Caco-2 (cell line): ENCODE measurements at regions not wholly inside any gene's neighbourhood (a gene's known extent, or its start where the extent isn't known, plus 50 kb on each side); places are given as distances from the start of the nearest gene placed in this dataset.

Source experiments
- BruUV-seq: library from RNA; stranded (reverse); fragments of 400-500 nt; replicated peaks from 2 replicates; lab custom pipeline; 2021; lab: Mats Ljungman, UMichigan
- CTCF ChIA-PET: fragments of 300-600 bp; sonication (Branson Sonifier 250); formaldehyde crosslinking; loops from one replicate; lab custom pipeline; 2022; ENCODE audit warnings: antibody characterized with exemption; lab: Charles Lee
- POLR2A ChIA-PET: fragments of 300-600 bp; sonication (Branson Sonifier 250); formaldehyde crosslinking; loops from one replicate; lab custom pipeline; 2022; ENCODE audit warnings: antibody characterized with exemption; lab: Charles Lee
- DNase-seq, 2 experiments: peaks; one replicate each; pipeline versions ENCODE4 v3.0.0 to v3.0.0-alpha.2; 2020 to 2022
- H3K27me3 ChIP-seq: replicated peaks from 2 replicates; pipeline ENCODE4 v1.6.0; 2011; ENCODE audit warnings: low read length; ENCODE audit not compliant: control insufficient read depth, insufficient read depth
- H3K36me3 ChIP-seq: 2 replicates; pipeline ENCODE4 v1.5.1; 2011; ENCODE audit warnings: low read length; ENCODE audit not compliant: control insufficient read depth, insufficient read depth
- H3K4me1 ChIP-seq: fragments of 250-450 bp; sonication (Bioruptor Pico); 2 replicates; pipeline ENCODE4 v1.5.1; 2020; ENCODE audit warnings: mild to moderate bottlenecking
- H3K4me3 ChIP-seq: 2 replicates; pipeline ENCODE4 v1.5.1; 2011; ENCODE audit warnings: low read depth, mild to moderate bottlenecking, control low read depth, low read length
- H3K9me3 ChIP-seq: fragments of 250-450 bp; sonication (Bioruptor Pico); 2 replicates; pipeline ENCODE4 v1.5.1; 2020; ENCODE audit warnings: mild to moderate bottlenecking, moderate library complexity
- H3K27ac Mint-ChIP-seq: one replicate; pipeline ENCODE4 v1.8.0; 2022; ENCODE audit warnings: mixed read lengths; ENCODE audit not compliant: unreplicated experiment
- H3K27me3 Mint-ChIP-seq: one replicate; pipeline ENCODE4 v1.8.0; 2022; ENCODE audit warnings: mixed read lengths; ENCODE audit not compliant: insufficient read depth, unreplicated experiment
- H3K36me3 Mint-ChIP-seq: one replicate; pipeline ENCODE4 v1.8.0; 2022; ENCODE audit warnings: mild to moderate bottlenecking, mixed read lengths; ENCODE audit not compliant: insufficient read depth, unreplicated experiment
- H3K4me1 Mint-ChIP-seq: one replicate; pipeline ENCODE4 v1.8.0; 2022; ENCODE audit warnings: low read depth, mixed read lengths; ENCODE audit not compliant: unreplicated experiment
- H3K4me3 Mint-ChIP-seq: one replicate; pipeline ENCODE4 v1.8.0; 2022; ENCODE audit warnings: mild to moderate bottlenecking, moderate library complexity, mixed read lengths; ENCODE audit not compliant: unreplicated experiment
- H3K9me3 Mint-ChIP-seq: one replicate; pipeline ENCODE4 v1.8.0; 2022; ENCODE audit warnings: mixed read lengths; ENCODE audit not compliant: unreplicated experiment
- intact Hi-C: fragments of 100-400 bp; cut with micrococcal nuclease; formaldehyde crosslinking; loops from one replicate; pipeline ENCODE4 v1.10.0; 2022; ENCODE audit not compliant: unreplicated experiment
- TF ChIP-seq, protein P1 (sequence below), 2 experiments: fragments of 200-600 bp in 1 of 2; IDR thresholded peaks; 1 replicate in 1 of 2; 2 replicates in 1 of 2; pipeline versions ENCODE4 v1.5.1 to v1.8.0; 2011 to 2022; ENCODE audit warnings: antibody characterized with exemption in 1 of 2, control low read depth in 1 of 2, inconsistent platforms in 1 of 2, low read depth in 1 of 2, low read length in 1 of 2, mild to moderate bottlenecking in 1 of 2, moderate library complexity in 1 of 2; ENCODE audit not compliant: insufficient read depth in 1 of 2, severe bottlenecking in 1 of 2, unreplicated experiment in 1 of 2

DNA sequence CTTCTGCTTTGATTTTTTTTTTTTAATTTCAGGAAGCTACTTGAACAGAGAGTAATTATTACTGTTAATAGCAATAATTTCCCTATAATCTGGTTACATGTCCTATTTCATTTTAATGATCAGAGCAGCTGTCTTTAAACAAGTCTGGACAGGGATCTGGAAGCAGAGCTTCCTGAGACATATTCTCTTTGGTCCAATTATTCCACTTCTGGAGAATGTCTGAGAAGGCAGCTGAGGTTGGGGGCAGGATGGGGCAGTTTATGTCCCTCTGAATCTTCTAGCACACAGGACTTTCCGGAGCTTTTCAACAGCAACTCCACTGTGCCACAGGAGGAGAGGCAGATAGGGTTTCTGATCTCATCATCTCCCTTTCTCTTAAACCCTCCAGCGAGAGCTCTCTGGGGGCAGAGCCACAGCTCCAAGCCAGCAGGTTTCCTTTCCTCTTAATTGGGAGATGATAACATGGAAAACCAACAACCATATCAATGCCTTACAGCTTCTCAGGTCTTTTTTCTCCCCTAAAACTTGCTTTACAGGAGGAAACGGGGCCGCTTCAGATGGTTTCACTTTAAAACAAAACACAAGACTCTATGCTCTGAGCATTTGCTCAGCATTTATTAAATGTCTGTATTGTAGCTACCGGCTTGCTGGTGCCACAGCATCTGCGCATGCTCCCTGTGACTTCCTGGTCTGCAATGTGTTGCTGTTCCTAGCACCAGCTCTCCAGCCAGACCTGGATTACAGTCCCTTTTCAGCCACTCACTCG lies 425.7 kb upstream of the USP24 start:
- no peaks in the 10 kb centered on the region for H3K4me1 ChIP-seq
- no peak overlapping the region for H3K4me3 ChIP-seq
- no peaks in the 10 kb centered on the region for H3K36me3 Mint-ChIP-seq
- H3K4me3 Mint-ChIP-seq, result no peak overlapping the region
- H3K27ac Mint-ChIP-seq, result no peak overlapping the region
- BruUV-seq, result no TSS peak
- intact Hi-C loops, result no loop called here
- no peaks in the 10 kb centered on the region for H3K36me3 ChIP-seq
- peaks cover 7% of the 10 kb centered on the region for H3K4me1 Mint-ChIP-seq
- H3K27me3 Mint-ChIP-seq, result no peaks in the 10 kb centered on the region
- peaks cover 12% of the 10 kb centered on the region for H3K9me3 Mint-ChIP-seq
- POLR2A ChIA-PET, result no interaction called here
- H3K9me3 ChIP-seq, result no peaks in the 10 kb centered on the region
- TF ChIP-seq, protein P1, sequence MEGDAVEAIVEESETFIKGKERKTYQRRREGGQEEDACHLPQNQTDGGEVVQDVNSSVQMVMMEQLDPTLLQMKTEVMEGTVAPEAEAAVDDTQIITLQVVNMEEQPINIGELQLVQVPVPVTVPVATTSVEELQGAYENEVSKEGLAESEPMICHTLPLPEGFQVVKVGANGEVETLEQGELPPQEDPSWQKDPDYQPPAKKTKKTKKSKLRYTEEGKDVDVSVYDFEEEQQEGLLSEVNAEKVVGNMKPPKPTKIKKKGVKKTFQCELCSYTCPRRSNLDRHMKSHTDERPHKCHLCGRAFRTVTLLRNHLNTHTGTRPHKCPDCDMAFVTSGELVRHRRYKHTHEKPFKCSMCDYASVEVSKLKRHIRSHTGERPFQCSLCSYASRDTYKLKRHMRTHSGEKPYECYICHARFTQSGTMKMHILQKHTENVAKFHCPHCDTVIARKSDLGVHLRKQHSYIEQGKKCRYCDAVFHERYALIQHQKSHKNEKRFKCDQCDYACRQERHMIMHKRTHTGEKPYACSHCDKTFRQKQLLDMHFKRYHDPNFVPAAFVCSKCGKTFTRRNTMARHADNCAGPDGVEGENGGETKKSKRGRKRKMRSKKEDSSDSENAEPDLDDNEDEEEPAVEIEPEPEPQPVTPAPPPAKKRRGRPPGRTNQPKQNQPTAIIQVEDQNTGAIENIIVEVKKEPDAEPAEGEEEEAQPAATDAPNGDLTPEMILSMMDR (IDR thresholded peaks at IDR 0.05; ENCODE audit: insufficient read depth in 1 of 2, low read depth in 1 of 2, low read length in 1 of 2, severe bottlenecking in 1 of 2, unreplicated experiment in 1 of 2), result no peak
- H3K27me3 ChIP-seq, result no peaks in the 10 kb centered on the region
- no peak for DNase-seq
- CTCF ChIA-PET, result no interaction called here

DNA sequence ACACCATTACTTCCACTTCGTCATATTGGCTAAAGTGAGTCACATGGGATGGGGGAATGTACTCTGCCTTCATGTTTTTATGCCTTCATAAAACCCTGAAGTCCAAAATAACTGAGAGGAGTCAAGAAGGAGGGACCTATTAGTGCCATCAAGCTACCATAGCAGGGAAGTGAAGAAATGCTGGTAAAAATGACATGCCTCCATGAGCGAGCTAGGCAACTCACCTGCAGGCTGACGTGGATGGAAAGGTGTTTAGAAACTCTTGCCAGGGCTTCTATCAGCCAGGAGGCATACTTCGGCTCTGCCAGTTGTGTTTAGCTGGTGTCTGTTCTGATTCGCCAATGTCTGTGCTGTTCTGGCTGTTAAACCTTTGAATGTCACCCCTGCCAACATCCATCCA lies 424.4 kb upstream of the USP24 start:
- H3K9me3 ChIP-seq, result no peaks in the 10 kb centered on the region
- Mint-ChIP-seq H3K4me3 (no peak overlapping the region), H3K27me3 (no peaks in the 10 kb centered on the region), H3K27ac (no peak overlapping the region), H3K4me1 (peaks cover 7% of the 10 kb centered on the region), H3K9me3 (peaks cover 22% of the 10 kb centered on the region), H3K36me3 (no peaks in the 10 kb centered on the region)
- intact Hi-C loops, result no loop called here
- TF ChIP-seq, protein P1 (IDR thresholded peaks at IDR 0.05; ENCODE audit: insufficient read depth in 1 of 2, low read depth in 1 of 2, low read length in 1 of 2, severe bottlenecking in 1 of 2, unreplicated experiment in 1 of 2), result no peak
- no peak for DNase-seq
- H3K4me3 ChIP-seq, result no peak overlapping the region
- no peaks in the 10 kb centered on the region for H3K27me3 ChIP-seq
- CTCF ChIA-PET, result no interaction called here
- H3K4me1 ChIP-seq, result no peaks in the 10 kb centered on the region
- H3K36me3 ChIP-seq, result no peaks in the 10 kb centered on the region
- BruUV-seq, result no TSS peak
- POLR2A ChIA-PET, result no interaction called here

DNA sequence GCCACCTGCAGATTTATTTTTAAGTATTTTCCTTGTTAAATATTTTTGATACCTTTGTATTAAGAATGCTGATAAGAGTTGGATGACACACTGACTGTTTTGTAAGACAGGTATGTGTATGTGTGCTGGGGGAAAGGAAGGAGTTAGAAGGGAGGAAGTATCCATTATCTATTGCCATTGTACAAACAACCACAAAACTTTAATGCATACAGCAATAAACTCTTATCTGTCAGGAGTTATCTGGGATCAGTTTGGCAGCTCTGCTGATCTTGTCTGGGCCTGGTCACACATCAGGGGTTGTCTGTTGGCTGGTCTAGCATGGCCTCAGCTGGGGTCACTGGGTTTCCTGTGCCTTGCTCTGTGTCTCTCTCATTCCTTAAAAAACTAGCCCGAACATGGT lies 423.9 kb upstream of the USP24 start:
- Histone ChIP-seq H3K36me3 (no peaks in the 10 kb centered on the region), H3K4me1 (no peaks in the 10 kb centered on the region), H3K9me3 (no peaks in the 10 kb centered on the region), H3K27me3 (no peaks in the 10 kb centered on the region), H3K4me3 (no peak overlapping the region)
- intact Hi-C loops, result no loop called here
- Mint-ChIP-seq H3K9me3 (peaks cover 24% of the 10 kb centered on the region), H3K4me3 (no peak overlapping the region), H3K36me3 (no peaks in the 10 kb centered on the region), H3K27ac (no peak overlapping the region), H3K4me1 (peaks cover 7% of the 10 kb centered on the region), H3K27me3 (no peaks in the 10 kb centered on the region)
- TF ChIP-seq, protein P1 (IDR thresholded peaks at IDR 0.05; ENCODE audit: insufficient read depth in 1 of 2, low read depth in 1 of 2, low read length in 1 of 2, severe bottlenecking in 1 of 2, unreplicated experiment in 1 of 2), result no peak
- BruUV-seq, result no TSS peak
- CTCF ChIA-PET, result no interaction called here
- POLR2A ChIA-PET, result no interaction called here
- peak; percentile 13 to 41 for DNase-seq
